Stomach smooth muscle (tissue), 2 donors: ENCODE measurements at regions not wholly inside any gene's neighbourhood (a gene's known extent, or its start where the extent isn't known, plus 50 kb on each side); places are given as distances from the start of the nearest gene placed in this dataset.
"Not testable (repeated sequence)": the region's sequence is repeated elsewhere in the genome, so short reads cannot be mapped to it uniquely, and the experiment has no call there.

ENCODE experiments used
- H3K27ac ChIP-seq: one replicate; pipeline ENCODE4 v1.7.0; 2013; ENCODE audit warnings: mild to moderate bottlenecking, low read length, inconsistent platforms
- H3K27me3 ChIP-seq, 2 donors: one replicate each; pipeline ENCODE4 v1.7.0; 2013; ENCODE audit warnings: low read length in 2 of 2; ENCODE audit not compliant: insufficient read depth in 2 of 2, control insufficient read depth in 1 of 2
- H3K36me3 ChIP-seq, 2 donors: one replicate each; pipeline ENCODE4 v1.7.0; 2013; ENCODE audit warnings: low read length in 2 of 2; ENCODE audit not compliant: control insufficient read depth in 2 of 2, insufficient read depth in 2 of 2
- H3K4me1 ChIP-seq: one replicate; pipeline ENCODE4 v1.7.0; 2013; ENCODE audit warnings: low read length; ENCODE audit not compliant: control insufficient read depth, insufficient read depth
- H3K4me3 ChIP-seq, 2 donors: one replicate each; pipeline ENCODE4 v1.7.0; 2013; ENCODE audit warnings: low read length in 2 of 2
- H3K9ac ChIP-seq, 2 donors: one replicate each; pipeline ENCODE4 v1.7.0; 2013; ENCODE audit warnings: low read length in 2 of 2, mild to moderate bottlenecking in 1 of 2
- H3K9me3 ChIP-seq, 2 donors: one replicate each; pipeline ENCODE4 v1.7.0; 2013; ENCODE audit warnings: low read length in 2 of 2; ENCODE audit not compliant: control insufficient read depth in 2 of 2
- donor health status: healthy.
- donor health status: Pancreatic carcinoma.

DNA sequence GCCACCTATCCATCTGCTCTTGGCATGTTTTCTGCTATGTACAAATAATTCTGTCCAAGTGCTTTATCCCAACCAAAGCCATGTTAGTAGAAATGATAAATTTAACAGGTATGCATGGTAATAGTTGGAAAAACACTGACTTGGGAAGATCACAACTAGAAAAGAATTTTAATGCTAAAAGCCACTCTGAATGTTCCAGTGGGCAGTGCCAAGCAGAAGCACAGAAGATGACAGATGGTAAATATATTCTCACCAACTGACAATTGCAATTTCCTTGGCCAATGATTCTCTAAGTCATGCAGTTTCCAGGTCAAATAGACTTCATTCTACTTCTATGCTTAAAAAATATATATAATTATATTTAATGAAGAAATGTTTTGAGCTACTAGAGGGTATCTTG lies 83.6 kb upstream of the SEMA3C start:
- H3K27me3 ChIP-seq = no peaks in the 10 kb centered on the region

DNA sequence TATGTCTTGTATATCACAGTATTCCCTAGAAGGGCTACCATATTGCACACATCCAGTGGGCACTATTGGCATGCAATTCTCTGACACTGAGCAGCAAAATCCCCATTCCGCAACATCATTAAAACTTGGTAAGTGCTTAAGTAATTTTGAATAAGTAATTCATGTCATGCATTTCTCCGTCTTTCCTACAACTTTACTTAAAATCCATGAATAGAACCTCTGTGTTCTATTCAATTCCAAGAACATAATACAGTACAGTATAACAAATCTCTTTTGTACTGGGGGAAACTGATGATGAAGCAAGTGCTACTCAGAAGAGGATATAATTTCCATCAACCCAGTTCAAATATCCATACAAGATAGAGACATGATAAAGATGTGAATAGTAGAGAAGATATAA lies 80.9 kb upstream of the SEMA3C start:
- Histone ChIP-seq H3K36me3 (no peaks in the 10 kb centered on the region), H3K9ac (no peak overlapping the region), H3K4me3 (no peak overlapping the region), H3K27ac (no peak overlapping the region), H3K27me3 (no peaks in the 10 kb centered on the region), H3K4me1 (no peaks in the 10 kb centered on the region), H3K9me3 (no peaks in the 10 kb centered on the region)

More for the DNA sequence above, 83.6 kb upstream of the SEMA3C start:
- Histone ChIP-seq H3K27ac (no peak overlapping the region), H3K4me3 (no peak overlapping the region), H3K4me1 (peaks cover 5% of the 10 kb centered on the region), H3K9ac (no peak overlapping the region), H3K9me3 (no peaks in the 10 kb centered on the region), H3K36me3 (no peaks in the 10 kb centered on the region)

DNA sequence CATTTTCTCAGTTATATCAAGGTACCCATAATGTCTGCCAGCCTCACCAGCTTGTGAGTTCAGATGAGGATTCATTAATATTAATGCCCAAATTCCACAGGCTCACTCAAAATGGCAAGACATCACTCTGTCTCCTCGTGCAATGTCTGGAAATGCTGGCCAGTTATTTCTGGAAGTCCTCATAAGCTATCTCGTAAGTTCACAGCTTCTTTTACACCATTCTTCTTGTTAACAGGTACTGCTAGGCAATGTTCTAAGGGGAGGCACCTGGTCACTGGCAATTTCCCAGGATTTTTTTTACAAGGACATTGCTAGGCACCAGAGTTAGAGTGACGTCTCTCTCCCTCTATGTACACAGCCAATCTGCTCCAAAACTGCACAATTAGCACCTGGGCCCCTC lies 80.2 kb upstream of the SEMA3C start:
- Histone ChIP-seq H3K36me3 (no peaks in the 10 kb centered on the region), H3K4me1 (no peaks in the 10 kb centered on the region), H3K9me3 (no peaks in the 10 kb centered on the region), H3K27ac (no peak overlapping the region), H3K9ac (no peak overlapping the region), H3K4me3 (no peak overlapping the region), H3K27me3 (no peaks in the 10 kb centered on the region)

DNA sequence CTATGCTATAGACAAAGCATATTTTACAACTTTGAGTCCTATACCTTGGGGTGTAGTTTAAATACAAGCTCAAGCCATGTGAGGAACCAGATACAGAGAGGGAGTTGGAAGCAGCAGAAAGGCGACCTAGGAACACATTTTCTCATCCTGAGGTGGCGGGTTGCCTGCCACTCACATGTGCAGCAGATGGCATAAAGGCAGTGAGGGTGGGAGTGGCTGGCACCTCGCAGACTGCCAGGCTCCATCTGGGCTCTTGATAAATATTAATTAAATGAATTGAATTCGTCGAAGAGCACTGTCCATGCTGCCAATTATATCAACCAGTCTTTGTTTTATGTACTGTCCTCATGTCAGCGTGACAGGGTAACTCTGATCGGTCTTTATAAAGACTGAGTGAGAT lies 79.0 kb upstream of the SEMA3C start:
- no peaks in the 10 kb centered on the region for H3K9me3 ChIP-seq
- no peaks in the 10 kb centered on the region for H3K4me1 ChIP-seq
- H3K27me3 ChIP-seq = no peaks in the 10 kb centered on the region
- no peak overlapping the region for H3K4me3 ChIP-seq
- H3K27ac ChIP-seq = no peak overlapping the region
- no peaks in the 10 kb centered on the region for H3K36me3 ChIP-seq
- H3K9ac ChIP-seq = no peak overlapping the region

DNA sequence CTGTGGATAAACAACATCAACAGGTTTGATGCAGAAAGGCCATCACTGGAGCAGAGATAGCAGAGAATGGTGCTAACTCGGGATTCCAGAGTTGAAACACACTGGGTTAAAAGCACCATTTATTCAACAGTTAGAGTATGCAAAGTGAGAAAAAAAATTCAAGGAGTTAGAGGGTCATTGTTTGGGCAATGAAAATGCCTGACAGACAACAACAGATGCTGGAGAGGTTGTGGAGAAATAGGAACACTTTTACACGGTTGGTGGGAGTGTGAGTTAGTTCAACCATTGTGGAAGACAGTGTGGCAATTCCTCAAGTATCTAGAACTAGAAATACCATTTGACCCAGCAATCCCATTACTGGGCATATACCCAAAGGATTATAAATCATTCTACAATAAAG lies 77.4 kb upstream of the SEMA3C start:
- H3K4me3 ChIP-seq, H3K9ac ChIP-seq, H3K9me3 ChIP-seq, H3K27me3 ChIP-seq, H3K27ac ChIP-seq, H3K4me1 ChIP-seq, H3K36me3 ChIP-seq: not testable (repeated sequence)

DNA sequence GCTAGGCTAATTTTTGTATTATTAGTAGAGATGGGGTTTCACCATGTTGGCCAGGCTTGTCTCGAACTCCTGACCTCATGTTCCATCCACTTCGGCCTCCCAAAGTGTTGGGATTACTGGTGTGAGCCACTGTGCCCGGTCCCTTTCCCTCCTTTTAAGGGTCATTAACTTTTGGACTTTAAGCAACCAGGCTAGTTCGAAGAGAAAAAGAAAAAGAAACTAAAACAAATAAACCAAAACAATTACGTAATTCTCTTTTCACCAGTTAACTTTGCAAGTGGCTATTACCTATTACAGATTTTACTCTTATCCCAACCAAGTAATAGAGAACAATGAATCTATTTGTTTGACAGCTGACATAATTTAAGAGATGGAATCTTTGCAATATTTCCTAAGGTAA lies 72.8 kb upstream of the SEMA3C start:
- Histone ChIP-seq H3K36me3 (no peaks in the 10 kb centered on the region), H3K4me1 (no peaks in the 10 kb centered on the region), H3K27me3 (no peaks in the 10 kb centered on the region), H3K27ac (no peak overlapping the region), H3K4me3 (no peak overlapping the region), H3K9me3 (no peaks in the 10 kb centered on the region), H3K9ac (no peak overlapping the region)

DNA sequence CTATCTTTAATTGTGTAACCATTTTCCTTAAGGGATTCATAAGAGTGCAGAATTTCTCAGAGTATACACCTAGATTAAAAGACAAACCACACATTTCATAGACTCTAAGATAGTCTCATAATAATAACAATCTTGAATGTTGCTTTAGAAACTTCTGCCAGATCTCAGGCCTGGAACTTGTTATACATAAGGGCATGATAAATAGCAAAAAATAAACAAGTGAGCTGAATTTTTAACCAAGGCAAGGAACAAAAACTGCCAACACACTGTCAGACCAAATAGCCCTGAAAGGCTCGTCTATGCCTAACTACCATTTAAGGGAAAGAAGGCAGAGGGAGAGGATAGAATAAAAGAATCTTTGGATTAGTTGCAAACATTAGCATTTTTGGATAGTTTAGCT lies 65.8 kb upstream of the SEMA3C start:
- Histone ChIP-seq H3K9me3 (peaks cover 0 to 3% of the 10 kb centered on the region in 2 donors), H3K27ac (peak overlapping the region; percentile 62), H3K36me3 (no peaks in the 10 kb centered on the region), H3K27me3 (no peaks in the 10 kb centered on the region), H3K9ac (peak overlapping the region in 1 of 2 donors; percentile 48), H3K4me3 (peak overlapping the region in 1 of 2 donors; percentile 11), H3K4me1 (no peaks in the 10 kb centered on the region)

DNA sequence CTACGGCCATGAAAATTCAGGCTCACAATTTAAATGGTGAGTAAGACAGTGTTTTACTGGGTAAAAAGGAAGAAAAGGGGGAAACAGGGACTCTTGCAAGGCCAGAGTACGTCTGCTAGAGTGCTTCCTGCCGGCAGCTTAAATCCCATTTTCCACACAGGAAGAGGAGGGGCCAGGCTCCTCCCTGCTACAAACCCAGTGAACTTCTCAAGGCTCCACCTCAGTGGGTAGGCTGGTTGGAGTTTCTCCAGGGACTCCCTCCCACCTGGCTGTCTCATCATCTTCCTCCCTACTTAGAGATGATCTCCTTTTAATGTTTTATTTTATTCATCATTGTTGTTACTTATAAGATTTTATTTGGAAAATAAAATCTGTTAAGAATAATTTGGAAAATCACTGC lies 62.6 kb upstream of the SEMA3C start:
- H3K36me3 ChIP-seq = no peaks in the 10 kb centered on the region
- no peak overlapping the region for H3K9ac ChIP-seq
- no peak overlapping the region for H3K27ac ChIP-seq
- no peaks in the 10 kb centered on the region for H3K27me3 ChIP-seq
- peaks cover 0 to 3% of the 10 kb centered on the region in 2 donors for H3K9me3 ChIP-seq
- no peaks in the 10 kb centered on the region for H3K4me1 ChIP-seq
- no peak overlapping the region for H3K4me3 ChIP-seq

DNA sequence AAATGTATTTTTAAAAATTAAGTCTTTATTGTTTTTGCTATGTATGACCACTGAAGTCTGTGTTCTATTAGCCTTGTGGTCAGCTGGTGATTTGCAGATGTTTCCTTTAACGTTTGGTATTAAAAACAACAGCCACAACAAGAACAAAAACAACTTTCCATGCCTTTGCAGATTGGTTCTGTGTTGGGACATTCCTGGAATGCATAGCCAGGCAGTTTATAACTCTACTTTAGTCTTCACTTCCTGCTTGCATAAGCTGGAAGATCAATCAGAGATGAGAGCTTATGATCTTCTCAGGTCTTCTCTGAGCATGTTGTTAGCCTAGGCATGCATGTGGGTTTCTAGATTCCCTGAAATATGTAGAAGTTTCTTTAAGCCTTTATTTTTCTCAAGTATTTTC lies 58.9 kb upstream of the SEMA3C start:
- H3K4me3 ChIP-seq = no peak overlapping the region
- no peak overlapping the region for H3K27ac ChIP-seq
- H3K27me3 ChIP-seq = no peaks in the 10 kb centered on the region
- H3K36me3 ChIP-seq = no peaks in the 10 kb centered on the region
- H3K9me3 ChIP-seq = peaks cover 0 to 3% of the 10 kb centered on the region in 2 donors
- no peak overlapping the region for H3K9ac ChIP-seq
- H3K4me1 ChIP-seq = no peaks in the 10 kb centered on the region

DNA sequence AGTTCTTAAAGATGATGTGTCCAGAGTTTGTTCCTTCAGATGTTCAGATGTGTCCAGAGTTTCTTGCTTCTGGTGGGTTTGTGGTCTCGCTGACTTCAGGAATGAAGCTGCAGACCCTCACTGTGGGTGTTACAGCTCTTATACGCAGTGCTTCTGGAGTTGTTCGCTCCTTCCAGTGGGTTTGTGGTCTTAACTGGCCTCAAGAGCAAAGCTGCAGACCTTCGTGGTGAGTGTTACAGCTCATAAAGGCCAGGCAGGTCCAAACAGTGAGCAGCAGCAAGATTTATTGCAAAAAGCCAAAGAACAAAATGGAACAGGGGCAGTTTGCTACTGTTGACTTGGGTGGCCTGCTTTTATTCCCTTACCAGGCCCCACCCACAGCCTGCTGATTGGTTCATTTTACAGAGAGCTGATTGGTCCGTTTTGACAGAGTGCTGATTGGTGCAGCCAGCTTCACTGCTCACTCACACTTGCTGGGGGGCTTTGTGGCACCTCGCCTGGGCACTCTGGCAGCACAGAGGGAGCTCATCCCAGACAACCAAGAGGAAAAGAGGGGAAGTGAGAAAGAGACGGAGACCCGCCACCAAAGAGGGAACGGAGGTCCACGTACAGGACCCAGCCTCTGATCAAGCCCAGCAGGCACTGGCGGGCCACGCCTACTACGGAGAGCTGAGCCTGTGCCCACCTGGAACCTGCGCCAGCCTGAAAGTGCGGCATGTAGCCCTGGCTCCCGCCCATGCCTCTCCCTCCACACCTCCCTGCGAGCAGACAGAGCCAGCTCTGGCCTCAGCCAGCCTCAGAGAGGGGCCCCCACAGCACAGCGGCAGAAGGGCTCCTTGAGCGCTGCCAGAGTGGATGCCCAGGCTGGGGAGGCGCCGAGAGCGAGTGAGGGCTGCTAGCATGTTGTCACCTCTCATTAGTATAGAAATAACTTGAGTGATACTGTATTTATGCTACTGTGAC lies 55.8 kb upstream of the SEMA3C start:
- H3K4me3 ChIP-seq = no peak overlapping the region
- no peaks in the 10 kb centered on the region for H3K4me1 ChIP-seq
- no peaks in the 10 kb centered on the region for H3K27me3 ChIP-seq
- H3K27ac ChIP-seq = no peak overlapping the region
- H3K9ac ChIP-seq = no peak overlapping the region
- H3K9me3 ChIP-seq = no peaks in the 10 kb centered on the region
- no peaks in the 10 kb centered on the region for H3K36me3 ChIP-seq

DNA sequence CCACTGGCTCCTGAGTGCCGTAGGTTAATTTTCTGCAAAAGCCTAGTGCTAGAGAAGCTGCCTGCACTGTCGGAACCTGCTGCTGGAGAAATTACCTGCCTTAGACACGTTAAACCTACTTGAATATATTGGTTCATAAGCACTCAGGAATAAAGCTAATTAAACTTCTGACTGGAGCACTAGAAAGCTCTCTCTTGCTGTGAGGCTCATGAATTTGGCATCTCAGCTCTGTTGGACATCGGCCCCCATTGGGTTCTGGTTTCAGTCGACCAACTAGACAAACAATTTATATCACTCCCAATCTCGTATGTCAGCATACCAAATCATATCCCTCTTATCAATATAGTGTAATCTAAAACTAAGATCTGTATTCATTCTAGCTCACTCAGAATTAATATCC lies 52.4 kb upstream of the SEMA3C start:
- no peaks in the 10 kb centered on the region for H3K27me3 ChIP-seq
- no peak overlapping the region for H3K9ac ChIP-seq
- no peaks in the 10 kb centered on the region for H3K36me3 ChIP-seq
- H3K9me3 ChIP-seq = no peaks in the 10 kb centered on the region
- H3K4me1 ChIP-seq = no peaks in the 10 kb centered on the region
- no peak overlapping the region for H3K27ac ChIP-seq
- no peak overlapping the region for H3K4me3 ChIP-seq
